GM12865 (cell line): ENCODE measurements at regions not wholly inside any gene's neighbourhood (a gene's known extent, or its start where the extent isn't known, plus 50 kb on each side); places are given as distances from the start of the nearest gene placed in this dataset.
"Not testable (repeated sequence)": the region's sequence is repeated elsewhere in the genome, so short reads cannot be mapped to it uniquely, and the experiment has no call there.

Source experiments
- DNase-seq: peaks from one replicate; pipeline ENCODE4 v3.0.0; 2010; ENCODE audit warnings: low read depth
- H3K4me3 ChIP-seq: 2 replicates; pipeline ENCODE4 v1.5.1; 2011; ENCODE audit warnings: mild to moderate bottlenecking, low read depth, low read length, control low read depth
- CTCF ChIP-seq: IDR thresholded peaks from 2 replicates; pipeline ENCODE4 v1.5.1; 2011; ENCODE audit warnings: low read length, control low read depth, low read depth, inconsistent platforms; ENCODE audit not compliant: insufficient read depth; ENCODE audit errors: missing control alignments

GRCh38 chr5:1735320-1735970 is 64.2 kb downstream of the MRPL36 start:
- DNase-seq = no peak
- TF ChIP-seq CTCF = no peak
- H3K4me3 ChIP-seq = no peak overlapping the region

GRCh38 chr5:1734908-1735289 is 64.7 kb downstream of the MRPL36 start:
- no peak for TF ChIP-seq CTCF
- H3K4me3 ChIP-seq = no peak overlapping the region
- DNase-seq = no peak

GRCh38 chr5:1734271-1734907 is 65.2 kb downstream of the MRPL36 start:
- no peak for TF ChIP-seq CTCF
- no peak for DNase-seq
- no peak overlapping the region for H3K4me3 ChIP-seq

- no peak for DNase-seq
- TF ChIP-seq CTCF = no peak
- no peak overlapping the region for H3K4me3 ChIP-seq
These were observed 66.3 kb downstream of the MRPL36 start for GRCh38 chr5:1733369-1733768.

GRCh38 chr5:1732945-1733344 is 66.7 kb downstream of the MRPL36 start:
- no peak for DNase-seq
- no peak for TF ChIP-seq CTCF
- no peak overlapping the region for H3K4me3 ChIP-seq

GRCh38 chr5:1732238-1732941 is 67.2 kb downstream of the MRPL36 start:
- no peak overlapping the region for H3K4me3 ChIP-seq
- DNase-seq = no peak
- TF ChIP-seq CTCF = no peak

GRCh38 chr5:1731855-1732237 is 67.8 kb downstream of the MRPL36 start:
- H3K4me3 ChIP-seq, DNase-seq: not testable (repeated sequence)
